SHP77 treated with DMSO at 0.1 percent for 48 hours (cell line): ENCODE measurements at regions not wholly inside any gene's neighbourhood (a gene's known extent, or its start where the extent isn't known, plus 50 kb on each side); places are given as distances from the start of the nearest gene placed in this dataset.

ENCODE experiments used
- DNase-seq: peaks from one replicate; lab custom pipeline; 2025; lab: John Stamatoyannopoulos, UW

DNA sequence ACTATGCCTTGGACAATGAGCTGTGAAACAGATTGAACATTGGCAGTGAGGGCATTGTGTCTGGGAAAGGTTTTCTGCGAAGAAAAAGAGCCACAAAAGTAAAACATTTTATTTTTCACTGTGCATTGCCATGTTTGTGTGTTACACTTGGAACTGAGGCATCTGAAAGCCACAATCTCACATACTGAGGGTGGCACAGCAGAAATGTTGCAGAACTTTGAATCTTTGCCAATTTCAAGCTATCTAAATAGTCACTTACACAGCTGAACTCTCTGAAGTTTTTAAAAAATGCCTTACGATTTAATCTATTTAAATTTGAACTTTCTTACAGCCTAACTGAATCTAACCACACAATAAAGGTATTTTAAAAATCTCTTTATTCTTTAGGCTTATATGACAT is 154.1 kb upstream of the GRM7 start:
- no peak for DNase-seq

DNA sequence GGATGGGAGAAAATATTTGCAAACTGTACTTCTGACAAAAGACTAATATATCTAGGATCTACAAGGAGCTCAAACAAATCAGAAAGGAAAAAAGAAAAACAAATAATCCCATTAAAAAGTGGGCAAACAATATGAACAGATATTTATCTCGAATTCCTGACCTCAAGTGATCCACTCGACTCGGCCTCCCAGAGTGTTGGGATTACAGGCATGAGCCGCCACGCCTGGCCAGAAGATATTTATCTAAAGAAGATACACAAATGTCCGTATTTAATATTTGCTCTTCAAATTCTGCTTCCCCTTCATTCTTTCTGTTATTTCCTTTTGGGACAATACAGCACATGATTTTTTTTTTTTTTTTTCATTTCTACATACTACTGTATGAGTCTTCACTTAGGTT is 151.7 kb upstream of the GRM7 start:
- DNase-seq: no peak

DNA sequence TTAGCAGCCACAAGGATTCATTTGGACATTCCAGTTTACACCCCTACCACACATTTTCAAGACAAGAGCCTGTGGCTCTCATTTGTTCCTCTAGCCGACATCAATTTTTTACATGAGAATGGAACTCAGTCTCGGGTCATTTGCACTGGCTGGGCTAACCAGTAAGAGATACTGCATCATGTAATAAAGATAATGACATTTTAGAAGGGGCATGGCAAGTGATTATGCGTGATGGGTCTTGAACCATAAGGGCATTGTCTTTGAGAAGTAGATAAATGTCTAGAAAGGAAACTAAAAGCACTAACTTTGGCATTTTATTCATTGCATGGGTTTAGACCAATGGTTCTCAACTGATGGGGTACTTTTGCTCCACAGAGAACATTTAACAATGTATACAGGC is 146.0 kb upstream of the GRM7 start:
- no peak for DNase-seq

DNA sequence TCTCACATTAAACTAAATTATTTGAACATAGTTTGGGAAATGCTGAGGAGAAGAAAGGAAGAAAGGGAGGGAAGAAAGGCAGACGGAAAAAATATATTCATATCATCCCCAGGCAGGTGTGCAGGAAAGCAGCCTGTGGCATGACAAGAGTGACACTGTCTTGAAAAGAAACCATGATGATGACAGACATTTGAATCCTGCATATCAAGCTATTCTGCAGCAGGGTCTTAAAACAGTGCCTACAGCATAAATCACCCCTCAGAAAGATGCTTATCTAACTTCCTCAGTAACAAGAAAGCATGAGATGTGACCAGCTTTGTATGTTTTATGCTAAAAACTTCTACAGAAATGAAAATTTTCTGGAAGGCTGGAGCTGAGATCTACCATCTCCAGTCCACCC is 144.5 kb upstream of the GRM7 start:
- no peak for DNase-seq

DNA sequence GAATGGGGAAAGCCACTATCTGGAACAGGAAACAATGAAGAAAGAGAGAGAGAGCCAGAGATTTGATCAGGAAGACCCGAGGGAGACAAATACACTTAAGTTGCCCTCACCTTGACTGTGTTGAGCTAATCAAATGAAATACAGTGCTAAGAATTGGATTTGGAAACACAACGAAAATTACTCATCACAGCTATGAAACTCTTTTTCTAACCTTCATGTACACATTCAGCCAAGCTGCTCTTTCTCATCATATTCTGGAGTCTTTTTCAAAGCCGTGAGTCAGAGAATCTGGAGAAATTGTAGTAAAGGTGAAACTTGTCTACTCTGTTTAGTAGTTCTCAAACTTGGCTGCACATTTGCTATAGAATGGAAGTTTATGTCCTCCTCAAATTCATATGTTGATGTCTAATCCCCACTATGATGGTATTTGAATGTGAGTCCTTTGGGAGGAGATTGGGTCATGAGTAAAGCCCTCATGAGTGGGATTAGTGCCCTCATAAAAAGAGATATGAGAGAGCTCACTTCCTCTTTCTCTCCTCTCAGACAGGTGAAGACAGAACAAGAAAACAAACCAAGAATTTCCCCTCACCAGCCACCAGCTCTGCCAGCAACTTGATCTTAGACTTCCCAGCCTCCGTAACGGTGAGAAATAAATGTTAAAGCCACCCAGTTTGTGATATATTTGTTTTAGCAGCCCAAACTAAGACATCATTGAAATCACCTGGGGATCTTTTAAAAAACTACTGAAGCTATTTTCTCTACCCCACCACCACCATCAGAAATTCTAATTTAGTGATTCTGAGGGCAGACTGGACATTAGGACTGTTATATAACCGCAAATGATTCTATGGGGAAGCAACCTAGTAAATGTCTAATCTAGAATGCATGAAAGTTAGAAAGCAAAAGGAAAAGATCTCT is 143.6 kb upstream of the GRM7 start:
- no peak for DNase-seq

DNA sequence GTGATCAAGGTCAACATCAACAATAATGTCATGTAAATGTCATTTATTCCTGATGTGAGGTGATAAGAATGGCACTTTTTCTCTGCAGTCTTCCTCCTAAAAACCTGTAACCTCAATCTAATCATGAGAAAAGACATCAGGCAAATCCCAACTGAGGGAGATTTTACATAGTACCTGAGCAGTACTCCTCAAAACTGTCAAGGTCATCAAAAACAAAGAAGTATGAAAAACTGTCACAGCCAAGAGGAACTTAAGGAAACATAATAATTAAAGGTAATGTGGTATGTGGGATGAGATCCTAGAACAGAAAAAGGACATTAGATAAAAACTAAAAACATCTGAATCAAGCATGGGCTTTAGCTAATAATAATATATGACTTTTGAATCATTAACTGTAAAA is 140.9 kb upstream of the GRM7 start:
- no peak for DNase-seq

DNA sequence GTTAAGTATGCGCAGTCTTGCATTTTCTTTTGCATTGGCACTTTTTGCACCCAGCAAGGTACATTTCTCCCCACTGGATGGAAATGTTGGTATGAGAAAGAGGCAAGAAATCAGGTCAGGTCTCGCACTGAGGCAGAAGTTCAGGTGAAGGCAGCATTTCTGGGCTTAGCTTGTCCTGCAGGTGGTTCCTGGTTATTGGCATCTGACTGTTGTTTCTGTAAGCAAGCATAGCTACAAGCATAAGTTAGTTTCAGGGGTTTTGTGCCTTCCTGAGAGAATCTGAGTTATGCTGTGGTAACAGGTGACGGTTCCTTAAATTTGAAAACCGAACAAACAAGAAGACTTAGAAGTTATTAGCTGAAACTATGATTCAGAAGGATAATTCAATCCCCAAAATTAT is 139.4 kb upstream of the GRM7 start:
- DNase-seq: no peak

DNA sequence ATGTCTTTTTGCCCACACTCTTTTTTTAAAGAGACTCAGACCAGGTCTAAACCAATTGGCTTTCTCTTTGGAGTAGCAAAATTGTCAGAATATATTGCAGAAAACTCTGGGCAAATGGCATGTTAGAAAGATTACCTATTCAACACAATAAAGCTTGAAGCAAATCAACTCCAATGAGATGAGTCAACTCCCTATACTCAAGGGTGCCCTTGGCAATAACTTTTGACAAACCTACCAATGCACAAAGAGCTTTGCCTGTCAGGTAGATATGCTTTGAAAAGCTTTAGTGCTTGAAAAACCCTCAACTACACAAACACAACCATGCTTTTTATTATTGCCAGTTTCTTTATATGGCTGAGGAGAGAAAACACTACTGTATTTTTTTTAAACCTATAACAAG is 137.7 kb upstream of the GRM7 start:
- no peak for DNase-seq

DNA sequence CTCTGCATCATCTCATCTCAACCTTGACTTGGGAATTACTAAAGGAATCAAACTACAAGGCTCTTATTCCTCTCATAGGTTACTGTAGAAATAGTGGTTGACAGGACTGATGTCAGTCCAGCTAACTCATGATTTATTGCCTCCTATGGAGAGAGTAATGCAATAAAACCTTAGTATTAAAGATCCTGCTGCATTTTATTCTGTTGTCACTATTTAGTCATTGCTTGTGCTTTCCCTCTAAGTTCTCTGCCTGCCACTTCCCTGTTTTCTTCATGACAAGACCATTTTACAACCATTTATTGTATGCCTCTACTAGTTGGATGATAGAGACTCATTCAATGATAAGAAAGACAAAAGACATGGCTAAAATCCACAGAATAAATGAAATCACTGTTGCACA is 134.1 kb upstream of the GRM7 start:
- no peak for DNase-seq

DNA sequence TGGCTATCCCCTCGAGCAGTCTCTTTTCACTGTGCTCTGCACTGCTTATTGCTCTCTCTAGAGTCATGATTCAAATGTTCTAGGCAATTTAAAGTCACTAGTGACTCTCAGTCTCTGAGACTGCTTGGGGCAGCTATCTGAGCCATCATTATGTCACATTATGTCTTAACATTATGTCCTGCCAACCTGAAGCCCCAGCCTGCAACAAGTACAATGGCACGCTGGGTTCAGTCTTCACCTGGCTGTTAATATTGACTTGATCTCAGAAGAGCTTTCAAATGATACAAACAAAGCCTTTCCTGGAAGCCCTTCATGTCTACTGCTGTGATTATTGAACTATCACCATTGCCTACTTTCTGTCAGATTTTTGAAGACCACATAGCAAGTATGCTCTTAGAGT is 128.1 kb upstream of the GRM7 start:
- DNase-seq: no peak

DNA sequence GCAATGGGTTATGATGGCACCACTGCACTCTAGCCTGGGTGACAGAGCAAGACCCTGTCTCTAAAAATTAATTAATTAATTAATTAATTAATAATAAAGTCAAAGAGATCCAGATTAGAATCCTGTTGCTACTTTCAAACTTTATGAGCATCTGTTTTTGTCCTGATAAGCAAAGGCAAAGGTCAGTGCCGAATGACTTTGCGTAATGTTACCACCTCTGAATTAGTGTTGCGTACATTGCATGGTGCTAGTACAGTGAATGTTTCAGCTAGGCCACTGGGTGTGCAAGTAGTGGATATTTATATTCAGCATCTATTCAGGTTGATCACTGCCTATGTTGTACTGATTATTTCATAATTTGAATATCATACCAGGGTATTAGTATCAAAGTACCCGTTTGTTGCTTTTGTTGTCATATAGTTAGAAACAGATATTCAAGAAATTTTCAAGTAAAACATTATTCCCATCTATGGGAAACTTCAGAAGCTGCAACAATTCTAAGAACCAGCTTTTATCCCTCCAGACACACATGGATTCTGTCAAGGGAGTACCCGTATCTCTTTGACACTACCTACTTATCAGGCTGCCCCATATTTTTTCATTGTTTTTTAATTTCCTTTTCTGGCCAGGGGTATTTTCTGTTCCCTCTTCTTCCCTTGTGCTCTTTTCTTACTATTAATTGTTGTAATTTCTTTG is 127.1 kb upstream of the GRM7 start:
- DNase-seq: no peak

DNA sequence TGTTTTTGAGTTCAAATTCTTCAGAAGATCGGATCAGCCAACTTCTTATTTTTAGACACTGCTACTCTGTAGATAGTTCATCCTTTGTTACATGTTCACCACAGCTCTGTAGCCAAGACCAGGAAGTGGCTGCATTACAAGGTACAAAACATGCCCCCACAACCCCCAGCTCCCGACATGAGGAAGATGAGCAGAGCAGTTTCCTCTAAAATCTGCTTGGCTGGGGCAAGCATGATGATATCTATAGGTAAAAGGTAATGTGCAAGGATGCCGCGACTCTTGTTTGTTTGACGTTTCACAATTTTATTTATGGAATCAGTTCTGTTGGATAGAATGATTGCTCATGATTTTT is 126.5 kb upstream of the GRM7 start:
- no peak for DNase-seq

DNA sequence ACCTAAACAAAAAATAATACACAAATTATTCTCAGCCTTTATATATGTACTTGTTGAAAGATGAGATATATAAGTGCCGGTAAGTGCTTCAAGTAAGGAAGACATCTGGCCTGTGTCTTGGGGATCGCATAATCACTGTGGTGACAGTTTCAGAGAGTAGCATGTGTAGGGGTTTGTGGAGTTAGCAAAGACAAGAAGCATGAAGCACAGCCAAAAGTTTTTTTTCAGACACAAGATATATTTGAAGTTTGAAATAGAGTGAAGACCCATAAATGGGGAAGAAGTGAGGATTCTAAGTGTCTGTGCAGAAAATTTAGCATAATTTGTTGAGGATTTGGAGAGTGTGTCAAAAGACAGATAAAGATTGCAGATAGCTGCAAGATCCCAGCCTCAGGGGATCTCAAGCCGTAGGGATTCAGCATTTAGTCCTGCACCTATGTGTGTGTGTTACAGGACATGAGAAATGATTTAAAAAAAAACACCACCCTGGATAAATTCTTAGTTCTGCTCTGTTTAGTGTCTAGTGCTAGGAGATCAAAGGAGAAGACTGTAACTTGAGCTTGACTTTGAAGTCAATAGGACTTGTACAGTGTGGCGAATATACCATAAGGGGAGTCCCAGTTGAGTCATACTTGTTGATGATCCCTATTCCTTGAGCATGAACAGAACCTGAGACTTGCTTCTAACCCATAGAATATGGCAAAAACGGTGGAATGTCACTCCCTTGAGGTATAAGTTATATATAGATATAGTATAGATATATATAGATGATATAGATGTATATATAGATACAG is 123.9 kb upstream of the GRM7 start:
- no peak for DNase-seq

DNA sequence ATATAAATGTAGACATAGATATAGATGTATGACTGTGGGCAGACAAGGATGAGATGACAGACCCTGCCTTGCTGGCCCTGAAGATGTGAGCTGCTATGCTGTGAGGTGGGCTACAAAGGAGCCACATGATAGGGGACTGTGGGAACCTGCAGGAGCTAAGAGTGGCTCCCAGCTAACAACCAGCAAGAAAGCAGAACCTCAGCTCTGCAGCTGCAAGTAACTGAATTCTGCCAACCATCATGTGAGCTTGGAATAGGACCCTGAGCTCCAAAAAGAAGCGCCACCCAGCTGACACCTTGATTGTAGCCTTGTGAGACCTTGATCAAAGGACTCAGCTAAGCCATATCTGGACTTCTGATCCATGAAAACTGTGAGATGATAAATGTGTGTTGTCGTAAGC is 123.3 kb upstream of the GRM7 start:
- no peak for DNase-seq

DNA sequence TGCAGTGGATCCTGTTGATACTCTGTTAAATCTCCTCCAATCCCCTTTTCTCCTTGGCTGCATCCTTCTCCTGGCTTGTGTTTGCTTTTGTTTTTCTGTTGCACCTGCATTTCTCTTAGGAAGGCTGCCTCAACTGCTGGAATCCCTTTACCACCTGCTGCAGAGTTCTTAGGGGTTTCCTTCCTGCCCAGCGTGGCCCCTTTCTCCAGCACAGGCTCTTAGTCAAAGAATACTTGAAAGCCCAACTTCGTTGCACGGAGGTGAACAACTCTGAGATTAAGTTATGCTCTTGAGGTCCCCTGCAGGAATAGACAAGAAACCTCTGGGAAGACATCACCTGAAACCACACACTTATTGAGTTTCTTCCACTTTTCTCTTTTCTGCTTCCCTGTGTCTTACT is 121.6 kb upstream of the GRM7 start:
- DNase-seq: no peak

DNA sequence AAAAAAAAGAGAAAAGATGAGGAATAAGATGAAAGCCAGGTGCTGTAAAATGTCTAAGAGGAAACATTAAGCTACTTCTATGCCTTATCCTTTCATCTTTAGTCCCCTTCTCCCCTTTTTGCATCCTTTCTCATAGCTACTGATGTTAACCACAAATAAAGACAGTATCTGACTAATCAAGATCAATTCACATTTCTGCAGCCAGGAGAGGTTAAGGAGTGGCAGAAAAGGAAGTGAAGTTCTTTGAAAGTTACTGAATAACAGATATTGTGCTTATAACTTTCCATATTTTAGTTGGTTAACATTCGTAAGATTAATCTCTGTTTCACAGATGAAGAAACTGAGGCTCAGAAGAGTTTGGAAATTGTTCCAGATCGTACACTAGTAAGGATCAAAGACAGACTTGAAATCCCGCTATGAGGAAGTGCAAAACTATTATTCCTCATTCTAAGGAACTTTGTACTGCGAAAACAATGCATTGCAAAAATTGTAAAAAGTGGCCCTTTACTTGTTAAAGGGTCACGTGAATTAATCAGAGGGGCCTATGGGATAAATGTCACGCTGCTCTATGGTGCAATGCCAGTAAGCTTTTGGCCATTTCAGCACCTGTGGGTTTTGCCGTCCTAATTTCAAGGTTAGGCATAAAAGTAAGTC is 117.7 kb upstream of the GRM7 start:
- no peak for DNase-seq

DNA sequence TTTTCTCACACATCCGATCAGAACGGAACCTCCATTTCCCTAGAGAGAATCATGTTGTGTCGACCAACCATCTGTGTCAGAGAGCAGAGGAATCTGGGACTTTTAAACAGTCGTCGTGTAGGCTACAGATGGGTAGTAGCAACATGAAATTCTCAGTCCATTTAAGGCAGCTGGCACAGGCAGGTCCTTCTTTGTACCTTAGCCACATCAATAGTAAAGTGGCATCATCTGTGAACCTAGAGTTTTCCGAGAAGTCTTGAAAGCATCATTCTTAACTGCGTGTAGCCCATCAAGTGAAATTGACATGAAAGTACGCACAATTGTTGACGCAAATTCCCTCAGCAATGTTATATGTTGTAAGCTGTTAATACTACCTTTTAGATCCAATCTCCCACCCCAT is 114.5 kb upstream of the GRM7 start:
- DNase-seq: no peak

DNA sequence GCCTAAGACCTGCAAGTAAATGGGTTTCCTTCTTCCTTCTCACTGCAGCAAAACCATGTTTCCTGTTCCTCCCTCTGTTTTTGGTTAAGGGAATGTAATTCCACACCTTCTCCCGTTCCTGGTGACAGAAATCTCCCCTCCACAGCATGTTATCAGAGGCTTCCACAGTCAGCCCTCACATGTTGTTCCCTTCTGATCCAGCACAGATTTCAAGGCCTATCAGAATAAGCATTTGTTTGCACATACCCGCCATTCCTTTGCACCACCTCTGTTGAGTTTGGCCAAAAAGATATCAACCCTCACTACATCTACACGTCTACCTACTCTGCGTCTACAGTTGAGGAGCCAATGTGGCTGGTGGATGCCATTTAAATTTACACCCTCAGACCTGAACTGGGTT is 113.9 kb upstream of the GRM7 start:
- DNase-seq: no peak

DNA sequence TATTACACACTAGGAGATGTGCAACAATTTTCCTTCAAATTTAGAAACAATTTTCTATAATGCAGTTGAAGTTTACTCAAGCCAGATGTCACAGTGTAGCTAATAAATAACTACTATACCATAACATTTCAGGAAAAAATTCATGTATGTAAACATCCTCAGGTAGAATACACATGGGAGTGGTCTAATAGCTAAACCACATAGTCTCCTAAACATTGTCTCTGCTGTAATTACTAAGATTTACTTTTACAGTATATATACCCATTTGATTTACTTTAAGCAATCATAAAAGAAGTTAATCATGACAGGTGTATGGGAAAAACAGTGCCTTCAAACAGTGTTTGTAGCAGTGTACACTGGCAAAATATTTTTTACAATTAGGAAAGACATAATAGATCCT is 110.1 kb upstream of the GRM7 start:
- no peak for DNase-seq

DNA sequence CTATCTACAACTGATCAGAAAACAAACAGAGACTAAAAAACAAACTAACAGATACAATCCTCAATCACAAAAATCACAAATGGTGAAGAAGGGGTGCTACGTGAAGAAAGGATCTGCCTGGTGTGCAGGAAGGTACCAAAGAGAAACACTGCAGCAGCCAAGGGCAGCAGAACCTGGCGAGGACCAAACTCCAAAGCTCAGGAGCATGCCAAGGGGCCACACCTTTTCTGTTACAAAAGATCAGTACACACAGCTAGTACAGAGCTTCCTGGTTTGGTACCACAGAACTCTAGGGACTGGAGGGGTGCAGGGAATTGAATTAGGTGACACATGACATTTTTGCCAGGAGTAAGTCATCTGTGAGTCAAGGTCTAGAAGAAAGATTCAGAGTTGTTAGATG is 107.4 kb upstream of the GRM7 start:
- DNase-seq: no peak

DNA sequence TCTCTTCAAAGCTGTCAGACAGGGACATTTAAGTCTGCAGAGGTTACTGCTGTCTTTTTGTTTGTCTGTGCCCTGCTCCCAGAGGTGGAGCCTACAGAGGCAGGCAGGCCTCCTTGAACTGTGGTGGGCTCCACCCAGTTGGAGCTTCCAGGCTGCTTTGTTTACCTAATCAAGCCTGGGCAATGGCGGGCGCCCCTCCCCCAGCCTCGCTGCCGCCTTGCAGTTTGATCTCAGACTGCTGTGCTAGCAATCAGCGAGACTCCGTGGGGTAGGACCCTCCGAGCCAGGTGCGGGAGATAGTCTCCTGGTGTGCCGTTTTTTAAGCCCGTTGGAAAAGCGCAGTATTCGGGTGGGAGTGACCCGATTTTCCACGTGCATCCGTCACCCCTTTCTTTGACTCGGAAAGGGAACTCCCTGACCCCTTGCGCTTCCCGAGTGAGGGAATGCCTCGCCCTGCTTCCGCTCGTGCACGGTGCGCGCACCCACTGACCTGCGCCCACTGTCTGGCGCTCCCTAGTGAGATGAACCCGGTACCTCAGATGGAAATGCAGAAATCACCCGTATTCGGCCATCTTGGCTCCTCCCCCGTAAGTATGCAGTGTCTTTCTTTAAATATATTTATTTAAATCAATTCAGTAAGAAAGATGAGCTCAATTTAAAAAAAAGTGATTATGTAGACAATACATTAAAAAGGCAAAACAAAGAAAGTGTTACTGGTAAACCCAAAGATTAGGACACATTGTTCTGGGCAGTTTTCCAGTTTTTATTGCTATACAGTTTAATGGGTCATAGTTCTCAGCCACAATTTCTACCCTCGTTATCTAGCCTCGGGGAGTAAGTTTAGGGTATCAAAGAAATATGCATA is 91.2 kb upstream of the GRM7 start:
- peak; percentile 5 for DNase-seq

DNA sequence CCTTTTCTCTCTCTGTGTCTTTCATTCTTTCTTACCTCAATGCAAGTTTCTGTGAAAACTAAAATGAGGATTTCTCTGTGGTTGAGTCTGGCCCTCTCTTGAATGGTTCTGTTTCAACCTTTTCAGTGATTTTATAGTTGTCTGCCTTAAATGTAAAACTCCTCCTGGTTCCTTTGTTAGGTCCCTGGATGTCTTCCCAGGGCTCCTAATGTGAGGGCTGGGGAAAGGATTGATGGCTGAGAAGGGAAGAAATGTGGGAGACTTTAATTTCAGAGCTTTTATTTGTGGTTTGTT is 90.6 kb upstream of the GRM7 start:
- no peak for DNase-seq
